ENCODE measurements at regions not wholly inside any gene's neighbourhood (a gene's known extent, or its start where the extent isn't known, plus 50 kb on each side); places are given as distances from the start of the nearest gene placed in this dataset.
"Not testable (repeated sequence)": the region's sequence is repeated elsewhere in the genome, so short reads cannot be mapped to it uniquely, and the experiment has no call there.

DNA sequence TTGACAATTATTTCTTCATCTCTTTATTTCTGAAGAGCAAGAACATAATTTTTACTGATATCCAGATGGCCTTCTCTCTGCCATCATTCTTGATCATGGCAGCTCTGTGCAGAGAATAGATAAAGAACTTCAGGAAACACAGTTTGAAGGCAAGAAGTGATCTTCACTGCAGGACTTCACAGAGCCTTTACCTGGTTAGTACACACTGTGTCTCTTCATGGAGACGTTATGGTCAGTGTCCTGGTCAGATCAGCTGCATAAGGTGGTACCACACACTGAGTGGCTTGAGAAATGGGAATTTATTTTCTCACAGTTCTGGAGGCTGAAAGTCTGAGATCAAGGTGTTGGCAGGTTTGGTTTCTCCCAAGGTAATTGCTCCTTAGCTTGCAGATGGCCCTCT, 129.5 kb downstream of the UTP18 start:
- DNase-seq = no peak

DNA sequence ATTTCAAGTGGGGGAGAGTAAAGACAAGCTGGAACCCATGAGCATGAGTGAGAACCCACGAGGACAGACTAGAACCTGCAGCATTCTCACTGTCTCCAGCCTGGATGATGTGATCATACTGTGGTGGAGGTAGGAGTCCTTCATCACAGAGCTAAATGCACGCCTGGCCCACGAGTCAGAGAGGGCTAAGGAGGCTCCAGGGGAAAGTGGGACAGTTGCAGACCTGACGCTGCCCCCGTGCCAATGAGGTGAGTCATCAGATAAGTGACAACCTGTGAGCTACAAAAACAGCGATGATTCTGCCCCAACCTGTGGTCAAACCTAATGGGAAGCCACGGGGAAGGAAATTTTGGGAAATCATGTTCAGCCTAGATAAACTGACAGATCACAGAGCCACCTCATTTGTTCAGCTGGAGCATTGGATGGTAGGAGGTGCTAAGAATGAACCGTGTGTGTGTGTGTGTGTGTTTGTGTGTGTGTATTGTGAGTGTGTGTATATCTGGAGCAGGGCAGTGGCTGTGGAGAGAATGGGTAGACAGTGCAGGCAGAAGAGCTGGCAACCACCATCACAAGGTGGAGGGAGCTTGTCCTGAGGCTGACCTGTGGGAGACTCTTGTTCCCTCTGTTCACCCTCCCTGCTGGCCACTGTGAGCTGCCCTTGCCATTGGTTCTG, 131.8 kb downstream of the UTP18 start:
- no peak for DNase-seq

DNA sequence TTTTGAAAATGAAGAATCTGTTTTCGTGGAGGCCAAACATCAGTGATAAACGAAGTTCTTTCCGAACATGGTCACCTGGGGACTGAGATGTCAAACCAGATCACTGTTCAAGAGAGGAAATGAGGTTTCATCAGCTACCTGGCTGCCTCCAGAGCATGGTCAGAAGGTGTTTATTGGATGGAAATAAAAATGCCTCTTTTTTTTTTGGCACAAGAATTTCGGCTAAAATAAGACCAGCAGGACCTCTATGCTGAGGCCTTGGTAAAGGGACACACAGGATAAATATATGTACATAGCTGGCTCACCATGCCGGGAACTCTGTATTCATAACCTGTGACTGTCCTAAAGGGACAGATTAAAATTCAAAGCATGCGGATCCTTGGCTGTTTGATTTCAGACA, 135.3 kb downstream of the UTP18 start:
- DNase-seq = no peak

DNA sequence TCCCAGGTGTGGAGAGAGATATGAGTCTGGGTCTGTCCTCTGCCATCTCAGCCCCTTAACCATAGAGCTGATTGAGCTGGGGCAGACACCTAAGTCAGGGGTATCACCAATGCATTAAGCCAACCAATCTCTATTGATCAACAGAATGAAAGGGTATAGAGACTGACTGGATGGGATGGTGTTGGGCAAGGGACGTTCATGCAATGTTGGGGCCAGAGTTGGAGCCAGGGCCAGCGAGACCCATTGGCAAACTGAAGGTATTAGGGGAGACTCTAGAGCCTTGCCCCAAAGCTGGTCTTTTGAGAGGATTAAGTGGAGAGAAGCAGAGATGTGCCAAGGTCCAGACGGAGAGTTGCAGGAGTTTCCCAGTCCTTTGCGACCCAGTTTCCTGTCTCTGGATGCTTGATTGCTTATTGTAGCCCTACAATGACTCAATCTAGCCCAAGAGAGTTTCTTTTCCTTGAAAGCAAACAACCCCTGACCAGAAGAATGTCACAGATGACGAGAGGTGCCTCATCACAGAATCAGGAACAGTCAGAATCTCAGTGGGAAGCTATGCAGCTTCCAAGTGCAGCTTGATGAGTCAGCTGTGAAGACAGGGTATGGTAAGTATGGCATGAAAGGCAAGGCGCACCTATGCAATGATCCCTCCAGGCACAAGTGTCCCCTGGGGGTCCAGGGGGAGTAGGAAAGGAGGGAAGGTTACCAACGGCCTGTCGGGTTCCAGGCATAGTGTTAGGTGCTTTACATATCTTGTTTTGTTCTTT, 137.2 kb downstream of the UTP18 start:
- DNase-seq = no peak

DNA sequence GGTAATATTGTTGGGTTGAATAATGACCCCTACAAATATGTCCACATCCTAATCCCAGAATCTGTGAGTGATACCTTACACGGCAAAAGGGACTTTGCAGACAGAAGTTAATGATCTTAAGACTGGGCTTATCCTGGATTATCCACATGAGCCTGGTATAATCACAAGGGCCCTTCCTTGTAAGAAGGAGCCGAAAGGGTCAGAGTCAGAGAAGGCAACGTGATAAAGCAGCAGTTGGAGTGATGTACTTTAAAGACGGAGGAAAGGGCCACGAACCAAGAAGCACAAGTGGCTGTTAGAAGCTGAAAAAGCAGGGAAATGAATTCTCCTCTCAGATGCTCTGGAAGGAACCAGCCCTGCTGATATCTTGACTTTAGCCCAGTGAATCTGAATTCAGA, 137.8 kb downstream of the UTP18 start:
- DNase-seq = no peak

DNA sequence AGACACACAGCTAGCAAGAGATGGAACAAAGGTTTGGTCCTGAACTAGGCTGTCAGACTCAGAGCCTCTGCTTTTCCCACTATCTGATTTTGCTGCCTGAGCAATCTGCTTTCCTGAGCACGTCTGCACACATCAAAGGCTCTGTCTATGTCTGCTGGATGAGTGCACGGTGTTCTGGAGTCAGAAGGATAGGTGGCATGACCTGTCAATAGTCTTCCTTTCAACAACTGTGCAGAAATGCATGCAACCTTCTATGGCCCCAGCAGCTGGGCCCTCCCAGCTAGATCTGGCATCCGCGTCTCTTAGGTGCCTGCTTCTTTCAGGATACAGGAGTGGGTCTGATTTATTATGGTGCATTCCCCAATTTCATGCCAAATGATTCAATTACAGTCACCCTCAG, 138.3 kb downstream of the UTP18 start:
- no peak for DNase-seq

DNA sequence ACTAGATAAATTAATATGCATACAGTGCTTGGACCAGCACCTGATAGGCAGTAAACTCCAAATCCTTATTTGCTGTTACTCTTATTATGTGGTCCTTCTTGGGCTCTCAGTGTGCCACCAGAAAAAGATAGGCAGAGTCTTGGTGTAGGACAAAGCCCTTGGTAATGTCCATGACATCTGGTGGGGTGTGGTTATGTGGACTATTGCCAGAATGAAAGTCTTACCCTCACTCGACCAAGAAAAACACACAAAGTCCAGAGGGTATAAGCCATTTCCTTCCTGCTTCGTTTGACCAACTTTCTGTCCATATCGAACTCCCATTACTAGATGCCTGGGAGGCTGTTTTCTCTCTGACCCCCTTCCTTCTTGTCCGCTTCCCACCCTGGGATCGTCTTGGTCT, 140.9 kb downstream of the UTP18 start:
- DNase-seq = no peak

DNA sequence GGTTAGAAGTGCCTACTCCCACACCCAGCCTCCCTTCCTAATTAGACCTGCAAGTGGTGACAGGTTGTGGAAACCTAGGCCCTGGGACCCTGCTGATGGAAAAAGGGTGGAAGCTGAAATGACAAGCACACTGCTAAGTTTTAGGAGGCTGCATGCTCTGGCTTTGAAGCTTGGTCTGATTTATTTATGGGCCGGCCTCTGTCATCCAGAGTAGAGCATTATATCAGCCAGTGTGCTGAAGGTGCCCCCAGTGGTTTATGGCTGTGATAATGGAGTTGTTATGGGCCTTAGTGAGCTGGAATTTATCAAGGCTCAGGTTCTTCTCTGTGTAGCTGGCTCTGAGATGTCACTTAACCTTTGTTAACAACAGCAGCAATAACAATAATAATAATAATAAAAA, 142.6 kb downstream of the UTP18 start:
- no peak for DNase-seq

DNA sequence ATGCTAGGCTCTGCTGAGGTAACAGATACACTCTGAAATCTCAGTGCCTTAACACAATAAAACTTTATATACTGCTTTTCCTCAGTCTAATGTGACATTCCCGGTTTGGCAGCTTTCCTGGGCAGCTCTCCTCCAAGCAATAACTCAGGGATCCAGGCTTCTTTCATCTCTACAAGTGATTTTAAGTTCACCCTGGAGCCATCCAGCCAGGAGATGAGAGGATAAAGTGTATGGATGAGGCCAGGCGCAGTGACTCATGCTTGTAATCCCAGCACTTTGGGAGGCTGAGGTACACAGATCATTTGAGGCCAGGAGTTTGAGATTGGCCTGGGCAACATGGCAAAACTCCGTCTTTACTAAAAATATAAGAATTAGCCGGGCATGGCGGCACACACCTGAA, 147.2 kb downstream of the UTP18 start:
- no peak for DNase-seq

DNA sequence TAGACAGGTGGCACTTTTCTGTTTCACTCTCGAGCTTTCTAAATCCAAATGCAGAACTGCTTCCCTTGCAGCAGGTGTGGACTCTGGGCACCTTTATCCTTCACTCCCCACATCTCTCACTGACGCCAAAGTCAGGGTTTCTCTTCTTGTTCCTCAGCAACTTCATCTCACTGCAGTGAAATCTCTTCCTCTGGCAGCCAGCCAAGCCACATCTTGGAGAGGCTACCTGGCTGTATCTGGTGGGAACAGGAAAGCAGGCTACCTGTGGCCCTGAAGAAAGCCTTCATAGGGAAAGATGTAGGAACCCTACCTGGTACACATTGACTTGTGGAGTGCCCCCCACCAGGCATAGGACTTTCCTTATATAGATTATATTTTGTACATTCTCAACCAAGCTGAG, 159.1 kb downstream of the UTP18 start:
- no peak for DNase-seq

DNA sequence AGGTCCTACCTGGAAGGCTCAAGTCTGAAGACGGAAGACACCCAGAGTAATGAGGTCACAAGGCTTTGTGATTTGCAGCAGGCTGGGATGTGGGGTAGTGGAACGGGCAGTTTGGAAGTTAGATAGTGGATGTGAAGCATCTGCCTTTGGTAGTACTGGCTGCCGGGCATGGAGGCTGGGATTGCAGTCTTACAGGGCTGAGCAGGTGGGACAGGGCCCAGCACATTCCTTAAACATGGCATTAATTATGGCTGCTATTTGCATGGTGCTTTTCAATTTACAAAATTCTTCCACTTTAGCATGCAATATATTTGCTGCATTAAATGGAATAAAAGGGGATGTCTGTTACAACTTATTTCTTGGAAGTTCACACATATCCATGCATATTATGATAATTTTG, 161.2 kb downstream of the UTP18 start:
- no peak for DNase-seq

DNA sequence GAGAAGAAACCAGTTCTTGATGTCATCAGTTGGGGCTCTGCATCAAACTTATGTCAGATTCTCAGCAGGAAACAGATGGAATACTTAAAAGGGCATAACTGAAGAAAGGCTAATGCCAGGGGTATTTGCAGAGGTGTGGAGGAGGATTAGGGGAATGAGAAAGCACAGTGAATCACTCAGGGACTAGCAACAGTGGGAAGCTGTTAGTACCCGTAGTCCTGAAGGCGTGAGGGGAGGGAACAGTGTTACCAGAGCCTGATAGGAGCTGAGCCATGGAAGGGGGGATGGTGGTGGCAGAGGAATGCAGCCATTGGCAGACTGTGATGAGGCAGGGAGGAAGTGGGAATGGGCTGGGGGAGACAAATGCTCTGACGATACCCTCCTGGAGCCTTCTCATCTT, 162.3 kb downstream of the UTP18 start:
- no peak for DNase-seq

DNA sequence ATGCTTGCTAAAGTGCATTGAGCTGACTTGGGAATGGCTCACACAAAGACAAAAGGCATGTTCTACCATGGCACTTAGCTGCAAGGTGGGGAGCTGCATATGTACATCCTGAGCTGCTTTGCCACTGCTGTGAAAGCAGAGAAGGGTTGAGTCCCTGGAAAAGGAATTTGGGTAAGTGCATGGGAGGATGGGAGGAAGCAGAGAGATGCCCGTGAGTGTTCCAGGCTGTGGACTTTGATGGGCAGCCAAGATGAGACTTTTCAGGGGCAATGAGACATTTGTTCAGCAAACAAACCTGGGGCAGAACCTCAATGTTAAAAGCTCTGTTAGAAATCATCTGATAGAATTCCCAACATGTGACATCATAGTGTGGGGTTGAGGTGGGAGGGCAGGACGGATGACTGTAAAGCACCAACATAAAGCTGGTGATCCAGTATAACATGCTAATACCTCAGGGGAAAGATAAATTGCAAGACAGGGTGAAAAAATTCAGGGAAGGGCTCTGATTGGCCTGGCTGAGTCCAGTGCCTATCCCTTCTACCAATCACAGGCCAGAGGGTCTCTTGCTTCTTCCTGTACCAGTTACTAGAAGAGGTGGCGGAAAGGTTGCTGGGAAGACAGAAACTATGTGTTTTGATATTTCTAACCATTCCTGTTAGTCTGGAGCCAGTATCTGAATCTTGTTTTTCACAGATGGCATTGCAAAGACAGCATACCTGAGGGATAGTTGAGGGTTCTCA, 163.2 kb downstream of the UTP18 start:
- DNase-seq = no peak

DNA sequence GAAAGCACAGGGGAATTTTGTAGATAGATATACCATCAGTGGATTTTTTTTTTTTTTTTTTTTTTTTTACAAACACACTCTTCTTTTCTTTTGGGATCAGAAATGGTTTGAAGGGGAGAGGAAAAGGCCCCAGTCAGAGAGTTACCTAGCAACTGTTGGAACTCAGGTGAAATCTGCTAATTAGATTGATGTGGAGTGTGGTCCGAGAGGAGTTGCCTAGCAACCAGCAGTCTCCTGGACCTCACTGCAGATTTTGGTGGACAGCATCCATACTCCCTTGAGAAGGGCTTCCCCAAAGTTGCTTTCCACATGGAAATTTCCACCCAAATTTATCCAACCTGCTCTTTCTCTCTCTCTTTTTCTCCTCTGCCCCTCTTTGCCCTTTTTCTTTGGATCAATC, 165.4 kb downstream of the UTP18 start:
- DNase-seq = no peak

DNA sequence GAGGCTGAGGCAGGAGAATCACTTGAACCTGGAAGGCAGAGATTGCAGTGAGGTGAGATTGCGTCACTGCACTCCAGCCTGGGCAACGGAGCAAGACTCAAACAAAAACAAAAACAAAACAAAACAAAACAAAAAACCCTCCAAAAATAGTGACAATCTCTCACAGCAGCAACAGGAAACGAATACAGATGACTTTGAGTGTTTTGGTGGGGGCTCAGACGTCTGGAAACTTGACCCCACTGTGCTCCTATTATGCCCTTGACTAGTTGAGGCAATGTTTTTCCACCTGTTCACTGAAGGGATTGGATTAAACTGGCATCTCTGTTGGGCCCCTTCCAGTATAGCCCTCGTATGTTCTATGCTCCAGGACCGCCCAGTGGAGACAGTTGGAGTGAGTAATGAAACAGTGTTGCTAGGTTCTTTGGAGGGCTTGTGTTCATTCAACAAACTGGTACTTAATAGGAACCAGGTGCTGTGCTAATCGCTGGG, 167.0 kb downstream of the UTP18 start:
- DNase-seq = no peak

DNA sequence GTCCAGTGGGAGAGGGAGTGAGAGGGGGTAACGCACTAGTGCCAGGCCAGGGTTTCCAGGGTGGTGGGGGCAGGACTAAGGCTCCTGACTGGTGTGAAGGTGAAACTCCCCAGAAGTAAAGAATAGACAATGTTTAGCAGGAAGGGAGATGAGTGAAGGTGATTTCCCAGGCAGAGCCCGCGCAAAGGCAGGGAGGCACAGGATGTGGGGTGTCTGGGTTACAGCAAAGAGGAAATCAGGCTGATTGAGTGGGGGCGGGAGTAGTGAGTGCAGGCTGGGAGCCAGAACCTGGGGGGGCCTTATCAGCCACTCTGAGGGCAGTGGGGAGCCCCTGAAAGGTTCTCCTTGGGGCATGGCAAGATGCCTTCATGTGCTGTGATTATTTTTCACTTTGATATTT, 167.5 kb downstream of the UTP18 start:
- DNase-seq = no peak

DNA sequence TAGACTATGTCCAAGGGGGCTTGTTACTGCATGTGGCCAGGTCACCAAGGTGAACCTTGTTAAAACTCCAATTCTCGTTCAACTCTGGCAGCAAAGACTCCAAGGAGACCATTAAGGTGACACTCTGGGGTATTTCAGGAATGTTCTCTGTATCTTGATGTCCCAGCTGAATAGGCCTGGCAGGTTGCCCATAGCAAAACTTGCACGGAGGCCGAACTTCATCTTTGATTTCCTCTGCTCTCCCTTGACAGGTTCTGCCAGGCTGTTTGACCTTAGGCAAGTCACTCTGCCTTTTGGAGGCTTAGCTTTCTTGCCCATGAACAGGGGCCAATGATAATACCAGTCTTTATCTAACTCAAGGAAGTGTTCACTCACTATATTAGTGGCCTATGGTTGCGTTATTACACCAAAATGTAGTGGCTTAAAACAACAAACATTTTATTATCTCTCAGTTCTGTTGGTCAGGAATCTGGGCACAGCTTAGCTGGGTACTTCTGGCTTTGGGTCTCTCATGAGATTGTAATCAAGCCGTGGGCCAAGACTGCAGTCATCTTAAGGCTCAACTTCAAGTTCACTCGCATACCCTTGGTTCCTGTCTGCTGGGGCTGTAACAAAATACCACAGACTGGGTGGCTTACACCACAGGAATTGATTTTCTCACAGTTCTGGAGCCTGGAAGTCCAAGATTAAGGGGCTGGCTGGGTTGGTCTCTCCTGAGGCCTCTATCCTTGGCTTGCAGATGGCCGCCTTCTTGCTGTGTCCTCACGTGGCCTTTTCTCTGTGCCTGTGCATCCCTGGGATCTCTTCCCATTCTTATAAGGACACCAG, 168.5 kb downstream of the UTP18 start:
- DNase-seq = no peak

DNA sequence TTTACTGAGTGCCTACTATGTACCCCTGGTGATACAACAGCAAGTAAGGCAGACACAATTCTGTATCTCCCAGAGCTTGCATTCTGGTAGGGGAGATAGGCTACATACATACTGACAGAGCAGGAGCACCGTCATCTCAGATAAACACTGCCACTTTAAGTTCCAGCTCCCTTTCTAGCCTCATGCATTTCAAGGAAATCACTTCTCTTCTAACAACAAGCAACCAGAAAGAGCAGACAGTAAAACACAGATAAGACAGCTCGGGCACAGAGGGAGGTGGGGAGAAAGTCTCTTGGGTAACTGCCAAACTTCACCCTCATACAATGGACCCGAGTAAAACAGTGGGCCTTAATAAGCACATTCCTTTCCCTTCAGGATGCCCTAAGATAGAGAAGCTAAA, 169.6 kb downstream of the UTP18 start:
- not testable (repeated sequence) for DNase-seq

DNA sequence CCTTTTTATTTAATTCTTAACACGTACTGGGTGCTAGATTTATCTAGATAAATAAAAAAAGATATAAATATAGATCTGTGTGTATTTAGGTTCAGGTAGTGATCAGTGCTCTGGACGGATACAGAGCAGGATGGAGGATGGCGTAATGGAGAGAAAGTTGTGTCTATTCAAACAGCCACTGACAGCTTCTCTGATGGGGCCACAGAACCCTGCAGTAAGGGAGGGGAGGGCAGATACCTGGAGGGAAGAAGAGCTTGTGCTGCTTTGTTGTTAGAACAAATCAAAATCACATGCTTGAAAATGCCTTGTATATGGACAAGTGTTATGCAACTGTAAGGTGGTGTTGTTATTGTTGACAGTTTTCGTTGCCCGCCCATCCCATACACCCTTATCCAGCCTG, 170.2 kb downstream of the UTP18 start:
- no peak for DNase-seq

DNA sequence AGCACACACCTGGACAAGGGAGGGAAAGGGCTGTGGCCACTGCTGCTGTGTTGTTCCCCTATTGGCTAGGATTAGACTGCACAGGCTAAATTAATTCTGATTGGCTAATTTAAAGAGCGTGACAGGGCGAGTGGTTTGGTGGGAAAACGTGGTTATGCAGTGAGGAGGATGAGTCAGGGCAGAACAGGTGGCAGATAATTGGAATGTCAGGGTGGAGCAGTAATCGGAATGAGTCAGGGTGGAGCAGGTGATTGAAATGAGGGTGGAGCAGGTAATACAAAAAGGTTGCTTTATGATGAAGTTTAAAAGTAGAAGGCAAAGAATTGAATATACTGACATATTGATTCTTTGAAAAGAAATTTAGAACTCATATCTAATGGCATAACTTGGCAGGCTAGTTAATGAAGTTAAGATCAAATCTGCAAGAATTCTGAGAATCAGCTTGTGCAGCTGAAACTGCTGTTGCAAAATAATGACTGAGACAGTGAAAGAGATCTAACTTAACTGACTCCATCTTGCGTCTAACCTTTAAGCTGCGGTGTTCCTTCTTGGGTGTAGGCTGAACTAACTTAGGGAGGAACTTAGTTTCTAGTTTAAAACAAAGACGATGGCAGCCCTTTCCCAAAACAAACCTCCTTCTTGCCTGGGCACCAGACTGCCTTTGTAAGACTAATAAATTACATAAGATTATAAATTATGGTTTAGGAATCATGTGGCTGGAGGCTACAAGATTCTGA, 174.3 kb downstream of the UTP18 start:
- DNase-seq = no peak

DNA sequence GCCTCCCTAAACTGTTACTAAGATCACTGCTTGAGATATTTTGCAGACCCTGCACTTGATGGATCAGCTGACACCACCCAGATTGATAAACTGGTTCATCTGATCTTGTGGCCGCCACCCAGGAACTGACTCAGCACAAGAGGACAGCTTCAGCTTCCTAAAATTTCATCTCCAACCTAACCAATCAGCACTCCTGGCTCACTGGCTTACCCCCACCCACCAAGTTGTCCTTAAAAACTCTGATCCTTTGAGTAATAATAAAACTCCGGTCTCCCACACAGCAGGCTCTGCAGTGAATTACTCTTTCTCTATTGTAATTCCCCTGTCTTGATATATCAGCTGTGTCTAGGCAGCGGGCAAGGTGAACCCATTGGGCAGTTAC, 174.8 kb downstream of the UTP18 start:
- DNase-seq = no peak

DNA sequence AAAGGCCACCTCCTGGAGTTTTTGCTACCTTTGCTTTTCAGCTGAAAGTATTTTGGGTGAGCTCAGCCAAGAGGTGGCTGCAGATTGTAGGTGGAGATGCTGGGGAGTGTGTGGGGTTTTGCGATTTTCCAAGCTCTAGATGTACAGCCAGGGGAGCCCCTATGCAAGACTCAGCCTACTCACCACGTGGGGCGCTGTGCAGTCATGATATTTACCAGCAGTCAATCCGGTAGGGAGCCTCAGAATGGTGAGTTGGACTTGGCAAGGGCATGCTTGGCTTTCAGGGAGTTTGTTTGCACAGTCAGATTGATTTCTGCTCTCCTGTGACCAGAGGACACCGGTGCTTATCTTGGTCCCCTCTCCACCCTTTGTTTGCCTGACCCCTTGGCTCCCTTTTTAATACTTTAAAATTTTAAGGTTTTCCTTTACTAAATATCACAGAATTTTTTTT, 175.3 kb downstream of the UTP18 start:
- DNase-seq = no peak

Data from NCI-H1417 treated with DMSO at 0.1 percent for 48 hours (cell line).